ENCODE measurements at regions not wholly inside any gene's neighbourhood (a gene's known extent, or its start where the extent isn't known, plus 50 kb on each side); places are given as distances from the start of the nearest gene placed in this dataset.

GRCh38 chr4:34178476-34178875 is 2065.8 kb downstream of the ARAP2 start:
- Histone ChIP-seq H4K20me1 (ENCODE audit: low read length) (no peaks in the 10 kb centered on the region), H3K9ac (ENCODE audit: low read length) (no peak overlapping the region), H3F3A (ENCODE audit: low read length, unreplicated experiment) (peaks cover 8% of the 10 kb centered on the region), H3K4me2 (ENCODE audit: low read length) (no peak overlapping the region), H3K4me1 (ENCODE audit: insufficient read depth, low read length) (peaks cover 37% of the 10 kb centered on the region), H3K79me2 (ENCODE audit: low read length) (no peaks in the 10 kb centered on the region), H3K27me3 (ENCODE audit: low read length) (no peaks in the 10 kb centered on the region), H3K27ac (ENCODE audit: low read length) (no peak overlapping the region), H2AFZ (ENCODE audit: low read length) (no peak overlapping the region), H3K9me3 (ENCODE audit: low read length) (no peaks in the 10 kb centered on the region), H3K36me3 (ENCODE audit: low read depth, low read length) (no peaks in the 10 kb centered on the region; the same call in 1 of the 2 replicates), H3K4me3 (ENCODE audit: low read length) (no peak overlapping the region), H3K9me2 (replicated peaks; ENCODE audit: low read length) (no peaks in the 10 kb centered on the region)
- ATAC-seq (no peak), DNase-seq (no peak)
- POLR2A ChIA-PET (ENCODE audit: unreplicated experiment), result no interaction called here
- intact Hi-C loops (cut with micrococcal nuclease), result no loop called here
- BruUV-seq (replicated peaks), result no TSS peak
- no peak for TF ChIP-seq EZH2 (IDR thresholded peaks at IDR 0.05; ENCODE audit: low read length, unreplicated experiment)
- no peak for TF ChIP-seq CTCF (conservative IDR thresholded peaks at IDR 0.05; ENCODE audit: low read depth, low read length)
- TF ChIP-seq EZH2phosphoT487 (IDR thresholded peaks at IDR 0.05; ENCODE audit: borderline replicate concordance, low read length), result no peak
- CTCF ChIA-PET, result no interaction called here

DNA sequence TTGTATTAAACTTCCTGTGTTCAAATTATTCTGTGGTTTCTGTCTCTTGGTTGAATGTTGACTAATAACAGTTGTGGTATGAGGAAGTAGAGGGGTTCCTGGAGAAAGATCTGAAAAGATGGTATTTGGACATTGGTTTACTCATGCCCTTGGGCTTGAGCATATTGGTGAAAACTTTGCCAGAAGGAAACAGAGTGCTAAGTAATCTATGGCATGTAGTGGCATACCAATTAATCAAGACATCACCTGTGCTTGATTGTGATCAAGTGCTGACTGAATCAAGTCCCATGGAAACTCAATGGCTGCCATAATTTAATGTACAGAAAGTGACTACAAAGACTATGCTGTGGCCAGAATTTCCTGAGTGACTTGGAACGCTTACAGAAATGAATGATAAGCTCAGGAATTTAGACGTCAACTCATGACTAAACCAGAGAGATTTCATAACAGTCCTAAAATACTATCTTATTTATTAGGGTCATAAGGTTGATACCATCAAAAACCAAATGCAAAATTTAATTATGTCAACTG is 2062.9 kb downstream of the ARAP2 start:
- peak overlapping the region; percentile 57 for H3K9ac ChIP-seq (ENCODE audit: low read length)
- ChIA-PET CTCF (no interaction called here), POLR2A (ENCODE audit: unreplicated experiment) (interaction anchor here (0.7 kb wide), 1 partner anchor 13 kb away, joined by 3 read pairs; no protein-coding TSS in a partner anchor)
- DNase-seq (peak; percentile 85), ATAC-seq (peak; percentile 86)
- H4K20me1 ChIP-seq (ENCODE audit: low read length), result no peaks in the 10 kb centered on the region
- no peak overlapping the region for H2AFZ ChIP-seq (ENCODE audit: low read length)
- H3K36me3 ChIP-seq (ENCODE audit: low read depth, low read length), result no peaks in the 10 kb centered on the region
- peak overlapping the region; percentile 34; the same call in 1 of the 2 replicates for H3K4me3 ChIP-seq (ENCODE audit: low read length)
- no TSS peak for BruUV-seq (replicated peaks)
- peak overlapping the region; percentile 71 for H3K4me2 ChIP-seq (ENCODE audit: low read length)
- H3K27me3 ChIP-seq (ENCODE audit: low read length), result no peaks in the 10 kb centered on the region
- no peak for TF ChIP-seq EZH2 (IDR thresholded peaks at IDR 0.05; ENCODE audit: low read length, unreplicated experiment)
- intact Hi-C loops (cut with micrococcal nuclease), result loop anchor here (1.0 kb wide), 1 partner anchor 24 kb away; no protein-coding TSS in a partner anchor
- H3K79me2 ChIP-seq (ENCODE audit: low read length), result no peaks in the 10 kb centered on the region
- peak overlapping the region; percentile 91 for H3K27ac ChIP-seq (ENCODE audit: low read length)
- H3K4me1 ChIP-seq (ENCODE audit: insufficient read depth, low read length), result peaks cover 37% of the 10 kb centered on the region
- no peaks in the 10 kb centered on the region for H3K9me3 ChIP-seq (ENCODE audit: low read length)
- no peaks in the 10 kb centered on the region for H3K9me2 ChIP-seq (replicated peaks; ENCODE audit: low read length)
- peaks cover 8% of the 10 kb centered on the region for H3F3A ChIP-seq (ENCODE audit: low read length, unreplicated experiment)

DNA sequence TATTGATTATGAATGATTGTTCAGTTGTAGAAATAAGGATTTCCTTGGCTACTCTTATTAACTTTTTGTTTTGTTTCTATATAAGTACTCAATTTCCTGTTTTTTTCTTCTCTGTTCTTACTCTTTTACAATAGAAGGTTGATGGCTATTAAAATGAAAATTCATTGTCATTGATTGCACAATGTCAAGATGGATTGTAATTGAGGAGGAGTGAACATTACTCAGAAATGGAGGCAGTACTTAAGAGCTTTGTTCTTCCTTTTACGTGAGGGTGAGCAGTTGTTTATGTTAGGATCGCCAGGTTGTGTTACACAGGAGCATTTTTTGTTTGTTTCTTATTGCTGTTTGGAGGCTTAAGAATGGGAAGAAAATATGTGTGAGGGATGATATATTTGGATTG is 2062.4 kb downstream of the ARAP2 start:
- Histone ChIP-seq H3K79me2 (ENCODE audit: low read length) (no peaks in the 10 kb centered on the region), H3K4me2 (ENCODE audit: low read length) (peak overlapping the region; percentile 71), H3K4me3 (ENCODE audit: low read length) (peak overlapping the region; percentile 34; the same call in 1 of the 2 replicates), H3K9me2 (replicated peaks; ENCODE audit: low read length) (no peaks in the 10 kb centered on the region), H4K20me1 (ENCODE audit: low read length) (no peaks in the 10 kb centered on the region), H2AFZ (ENCODE audit: low read length) (peak overlapping the region; percentile 7; the same call in 1 of the 2 replicates), H3K27ac (ENCODE audit: low read length) (peak overlapping the region; percentile 91), H3K36me3 (ENCODE audit: low read depth, low read length) (no peaks in the 10 kb centered on the region), H3K9me3 (ENCODE audit: low read length) (no peaks in the 10 kb centered on the region), H3F3A (ENCODE audit: low read length, unreplicated experiment) (peaks cover 8% of the 10 kb centered on the region), H3K9ac (ENCODE audit: low read length) (peak overlapping the region; percentile 57), H3K4me1 (ENCODE audit: insufficient read depth, low read length) (peaks cover 37% of the 10 kb centered on the region), H3K27me3 (ENCODE audit: low read length) (no peaks in the 10 kb centered on the region)
- intact Hi-C loops (cut with micrococcal nuclease), result loop anchor here (1.0 kb wide), 1 partner anchor 25 kb away; no protein-coding TSS in a partner anchor
- DNase-seq (peak; percentile 69), ATAC-seq (peak; percentile 35; the same call in 1 of the 2 replicates)
- ChIA-PET POLR2A (ENCODE audit: unreplicated experiment) (interaction anchor here (0.7 kb wide), 1 partner anchor 12 kb away, joined by 3 read pairs; no protein-coding TSS in a partner anchor), CTCF (no interaction called here)
- TF ChIP-seq EZH2phosphoT487 (IDR thresholded peaks at IDR 0.05; ENCODE audit: borderline replicate concordance, low read length) (no peak), CTCF (conservative IDR thresholded peaks at IDR 0.05; ENCODE audit: low read depth, low read length) (no peak), EZH2 (IDR thresholded peaks at IDR 0.05; ENCODE audit: low read length, unreplicated experiment) (no peak)
- BruUV-seq (replicated peaks), result no TSS peak
